WERI-Rb-1 (cell line): ENCODE measurements at regions not wholly inside any gene's neighbourhood (a gene's known extent, or its start where the extent isn't known, plus 50 kb on each side); places are given as distances from the start of the nearest gene placed in this dataset.

Experiments
- DNase-seq: peaks from one replicate; pipeline ENCODE4 v3.0.0-alpha.2; 2020
- H3K27ac ChIP-seq: fragments of 250-450 bp; sonication (Bioruptor Pico); 2 replicates; pipeline ENCODE4 v1.5.1; 2020; ENCODE audit warnings: mild to moderate bottlenecking, moderate library complexity
- H3K27me3 ChIP-seq: fragments of 250-450 bp; sonication (Bioruptor Pico); 2 replicates; pipeline ENCODE4 v1.5.1; 2021; ENCODE audit warnings: mild to moderate bottlenecking, low read depth, moderate library complexity; ENCODE audit not compliant: insufficient read depth, severe bottlenecking
- H3K36me3 ChIP-seq: fragments of 250-450 bp; sonication (Bioruptor Pico); 2 replicates; pipeline ENCODE4 v1.5.1; 2020; ENCODE audit warnings: mild to moderate bottlenecking, moderate library complexity
- H3K4me3 ChIP-seq: 2 replicates; pipeline ENCODE4 v1.5.1; 2011; ENCODE audit warnings: low read depth, mild to moderate bottlenecking, control low read depth, low read length
- H3K9me3 ChIP-seq: fragments of 250-450 bp; sonication (Bioruptor Pico); 2 replicates; pipeline ENCODE4 v1.5.1; 2021; ENCODE audit warnings: mild to moderate bottlenecking, moderate library complexity; ENCODE audit not compliant: severe bottlenecking
- TF ChIP-seq, protein P1 (sequence below): IDR thresholded peaks from 2 replicates; pipeline ENCODE4 v1.5.1; 2011; ENCODE audit warnings: low read depth, mild to moderate bottlenecking, control low read depth, inconsistent platforms, low read length

DNA sequence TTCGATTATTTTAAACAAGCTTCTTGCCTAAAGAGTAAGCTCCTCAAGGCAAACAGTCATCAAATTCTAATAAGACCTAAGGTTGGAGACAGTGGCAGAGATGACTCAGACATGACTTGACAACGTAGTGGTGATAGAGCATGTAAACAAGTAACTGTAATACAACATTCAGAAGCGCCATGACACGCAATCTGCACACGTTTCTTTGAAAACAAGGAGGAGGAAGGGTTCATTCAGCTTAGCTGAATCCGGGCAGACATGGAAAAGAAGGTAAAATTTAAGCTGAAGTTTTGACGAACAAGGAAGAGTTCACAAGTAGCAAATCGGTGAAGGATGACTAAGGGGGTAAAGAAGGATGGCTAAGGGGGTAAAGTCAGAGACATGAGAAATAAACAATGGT, 152.4 kb upstream of the ZC3H12C start:
- Histone ChIP-seq H3K27me3 (no peaks in the 10 kb centered on the region), H3K4me3 (no peak overlapping the region), H3K9me3 (no peaks in the 10 kb centered on the region), H3K36me3 (no peaks in the 10 kb centered on the region), H3K27ac (no peak overlapping the region)
- DNase-seq, result no peak
- TF ChIP-seq, protein P1, sequence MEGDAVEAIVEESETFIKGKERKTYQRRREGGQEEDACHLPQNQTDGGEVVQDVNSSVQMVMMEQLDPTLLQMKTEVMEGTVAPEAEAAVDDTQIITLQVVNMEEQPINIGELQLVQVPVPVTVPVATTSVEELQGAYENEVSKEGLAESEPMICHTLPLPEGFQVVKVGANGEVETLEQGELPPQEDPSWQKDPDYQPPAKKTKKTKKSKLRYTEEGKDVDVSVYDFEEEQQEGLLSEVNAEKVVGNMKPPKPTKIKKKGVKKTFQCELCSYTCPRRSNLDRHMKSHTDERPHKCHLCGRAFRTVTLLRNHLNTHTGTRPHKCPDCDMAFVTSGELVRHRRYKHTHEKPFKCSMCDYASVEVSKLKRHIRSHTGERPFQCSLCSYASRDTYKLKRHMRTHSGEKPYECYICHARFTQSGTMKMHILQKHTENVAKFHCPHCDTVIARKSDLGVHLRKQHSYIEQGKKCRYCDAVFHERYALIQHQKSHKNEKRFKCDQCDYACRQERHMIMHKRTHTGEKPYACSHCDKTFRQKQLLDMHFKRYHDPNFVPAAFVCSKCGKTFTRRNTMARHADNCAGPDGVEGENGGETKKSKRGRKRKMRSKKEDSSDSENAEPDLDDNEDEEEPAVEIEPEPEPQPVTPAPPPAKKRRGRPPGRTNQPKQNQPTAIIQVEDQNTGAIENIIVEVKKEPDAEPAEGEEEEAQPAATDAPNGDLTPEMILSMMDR, result no peak

DNA sequence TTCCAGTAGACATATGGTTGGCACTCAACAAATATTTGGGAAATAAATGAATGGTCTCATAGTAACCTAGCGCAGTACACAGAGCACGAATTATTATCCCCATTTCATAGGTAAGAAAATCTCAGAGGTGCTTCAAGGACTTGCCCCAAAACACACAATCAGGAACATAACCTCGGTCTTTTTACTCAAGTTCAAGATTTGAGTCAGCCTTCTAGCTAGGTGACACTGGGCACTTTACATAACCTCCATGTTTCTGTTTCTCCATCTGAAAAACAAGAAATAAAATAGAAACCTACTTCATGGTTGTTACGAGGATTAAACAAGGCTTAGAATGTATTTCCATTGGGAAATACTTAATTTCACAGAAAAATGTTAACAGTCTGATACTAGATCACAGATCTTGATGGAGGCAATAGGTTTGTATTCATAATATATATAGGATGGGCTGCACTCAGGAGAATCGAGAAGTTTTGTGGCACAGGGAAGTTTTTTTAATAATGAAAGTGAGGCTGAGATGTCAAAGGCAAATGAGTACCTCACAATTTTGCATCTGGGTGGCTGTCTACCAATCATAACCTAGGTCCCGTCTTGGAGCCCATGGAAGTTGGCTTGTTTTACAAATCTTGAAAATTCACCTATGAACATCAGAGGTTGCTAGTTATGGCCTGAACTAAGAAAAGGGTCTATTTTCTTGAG, 147.4 kb upstream of the ZC3H12C start:
- no peak for DNase-seq
- Histone ChIP-seq H3K9me3 (peaks cover 2% of the 10 kb centered on the region), H3K27ac (no peak overlapping the region), H3K4me3 (no peak overlapping the region; the same call in 1 of the 2 replicates), H3K27me3 (no peaks in the 10 kb centered on the region), H3K36me3 (no peaks in the 10 kb centered on the region)
- TF ChIP-seq, protein P1, result no peak

DNA sequence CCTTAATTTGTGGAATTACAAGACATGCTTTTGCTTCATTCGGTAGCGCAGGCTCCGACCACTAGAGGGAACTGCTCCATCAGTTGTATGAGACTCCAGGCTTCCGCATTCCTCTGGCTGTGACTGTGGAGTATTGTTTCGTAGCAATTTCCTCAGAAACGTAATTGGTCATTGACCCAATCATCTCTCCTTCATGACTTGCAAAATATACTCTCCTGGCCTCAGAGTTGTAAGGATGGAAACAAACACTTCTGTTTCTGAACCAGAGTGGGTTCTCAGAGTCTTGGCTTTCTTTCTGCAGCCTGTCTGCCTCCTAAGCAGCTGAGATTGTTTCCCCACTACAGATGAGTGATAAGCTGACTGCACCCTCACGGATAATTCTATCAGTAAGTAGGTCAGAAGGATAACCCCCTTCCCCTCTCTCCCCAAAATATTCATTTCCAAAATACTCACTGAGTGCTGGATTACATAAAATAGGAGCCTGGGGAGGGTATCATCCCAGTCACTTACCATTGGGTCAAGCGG, 146.8 kb upstream of the ZC3H12C start:
- peaks cover 2% of the 10 kb centered on the region for H3K9me3 ChIP-seq
- H3K27ac ChIP-seq, result no peak overlapping the region
- H3K27me3 ChIP-seq, result no peaks in the 10 kb centered on the region
- TF ChIP-seq, protein P1, result peak; percentile 89
- DNase-seq, result peak; percentile 76
- peak overlapping the region; percentile 5 for H3K4me3 ChIP-seq
- H3K36me3 ChIP-seq, result no peaks in the 10 kb centered on the region

DNA sequence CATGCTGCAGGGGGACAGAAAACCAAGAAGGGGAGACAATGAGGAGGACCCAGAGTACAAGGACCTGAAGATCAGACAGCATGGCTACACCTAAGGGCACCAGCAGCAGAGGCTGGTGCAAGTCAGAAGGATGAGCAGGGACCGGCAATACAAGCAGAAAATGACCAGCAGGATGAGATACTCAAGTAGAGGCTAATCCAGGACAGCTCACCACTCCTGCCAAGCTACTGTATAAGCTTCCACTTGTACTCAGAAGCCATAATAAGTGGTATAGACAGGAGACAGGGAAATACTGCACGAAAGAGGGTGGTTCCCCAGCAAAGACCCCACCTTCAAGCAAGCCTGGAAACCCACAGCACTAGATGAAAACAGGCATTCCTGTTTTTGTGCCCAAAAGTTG, 138.7 kb upstream of the ZC3H12C start:
- Histone ChIP-seq H3K9me3 (peaks cover 2% of the 10 kb centered on the region), H3K27me3 (no peaks in the 10 kb centered on the region), H3K27ac (no peak overlapping the region), H3K4me3 (no peak overlapping the region), H3K36me3 (no peaks in the 10 kb centered on the region)
- DNase-seq, result no peak
- TF ChIP-seq, protein P1, result no peak

DNA sequence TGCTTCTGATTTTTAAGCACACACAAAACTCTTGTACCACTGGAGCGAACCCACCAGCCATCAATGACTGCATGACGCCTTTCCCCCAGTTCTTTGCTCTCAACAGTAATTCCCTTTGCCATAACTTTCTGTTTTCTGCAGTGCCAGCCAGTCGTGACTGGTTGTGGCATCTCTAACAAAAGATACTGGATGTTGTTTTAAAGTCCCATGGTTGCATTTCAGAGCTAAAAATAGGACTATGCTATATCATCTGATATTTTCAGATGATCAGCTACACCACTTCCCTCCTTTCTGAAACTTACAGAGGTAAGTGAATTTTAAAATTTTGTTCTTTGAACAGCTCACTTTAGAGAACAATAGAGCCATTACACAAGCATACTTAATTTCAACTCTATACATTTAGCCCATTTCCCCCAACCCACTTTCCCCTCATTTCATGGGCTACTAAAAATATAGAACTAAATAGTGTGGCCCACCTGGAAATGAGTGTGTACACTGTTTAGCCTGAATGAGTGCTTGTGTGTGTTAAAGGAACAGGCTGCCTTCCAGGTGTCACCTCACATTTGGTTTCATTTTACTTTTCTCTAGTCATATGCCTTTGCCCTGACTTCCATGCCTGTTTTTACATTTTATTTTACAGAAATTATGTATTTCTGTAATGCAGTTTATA, 136.9 kb upstream of the ZC3H12C start:
- Histone ChIP-seq H3K9me3 (no peaks in the 10 kb centered on the region), H3K4me3 (no peak overlapping the region), H3K27ac (no peak overlapping the region), H3K36me3 (no peaks in the 10 kb centered on the region), H3K27me3 (no peaks in the 10 kb centered on the region)
- TF ChIP-seq, protein P1, result no peak
- DNase-seq, result no peak
